ENCODE measurements at regions not wholly inside any gene's neighbourhood (a gene's known extent, or its start where the extent isn't known, plus 50 kb on each side); places are given as distances from the start of the nearest gene placed in this dataset.
"Not testable (repeated sequence)": the region's sequence is repeated elsewhere in the genome, so short reads cannot be mapped to it uniquely, and the experiment has no call there.

DNA sequence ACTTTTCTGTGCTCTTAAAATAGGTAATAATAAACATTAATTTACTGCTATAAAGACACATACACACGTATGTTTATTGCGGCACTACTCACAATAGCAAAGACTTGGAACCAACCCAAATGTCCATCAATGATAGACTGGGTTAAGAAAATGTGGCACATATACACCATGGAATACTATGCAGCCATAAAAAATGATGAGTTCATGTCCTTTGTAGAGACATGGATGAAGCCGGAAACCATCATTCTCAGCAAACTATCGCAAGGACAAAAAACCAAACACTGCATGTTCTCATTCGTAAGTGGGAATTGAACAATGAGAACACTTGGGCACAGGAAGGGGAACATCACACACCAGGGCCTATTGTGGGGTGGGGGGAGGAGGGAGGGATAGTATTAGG lies 97.4 kb upstream of the NR5A2 start:
- not testable (repeated sequence) for TF ChIP-seq POLR2AphosphoS5 (IDR thresholded peaks at IDR 0.05; ENCODE audit: borderline replicate concordance, low read depth, low read length); EZH2 (IDR thresholded peaks at IDR 0.05)

Data from SK-N-MC (cell line).